Smooth muscle cell (in vitro differentiated cells): ENCODE measurements at regions not wholly inside any gene's neighbourhood (a gene's known extent, or its start where the extent isn't known, plus 50 kb on each side); places are given as distances from the start of the nearest gene placed in this dataset.

ENCODE experiments used
- DNase-seq: peaks from one replicate; lab custom pipeline; 2025; ENCODE audit not compliant: unreplicated experiment; lab: John Stamatoyannopoulos, UW
- H2AFZ ChIP-seq: fragments of 200-600 bp; sonication (generic); 2 replicates; pipeline ENCODE4 v1.6.0; 2016; ENCODE audit warnings: antibody characterized with exemption, low read depth, mild to moderate bottlenecking
- H3F3A ChIP-seq: fragments of 200-600 bp; sonication (generic); 2 replicates; pipeline ENCODE4 v1.6.0; 2017; ENCODE audit warnings: antibody characterized with exemption, low read depth
- H3K27ac ChIP-seq: fragments of 200-600 bp; sonication (generic); 2 replicates; pipeline ENCODE4 v1.5.1; 2016; ENCODE audit warnings: low read depth, mild to moderate bottlenecking
- H3K27me3 ChIP-seq: fragments of 200-600 bp; sonication (generic); 2 replicates; pipeline ENCODE4 v1.6.1; 2016; ENCODE audit warnings: low read depth, mild to moderate bottlenecking
- H3K36me3 ChIP-seq: fragments of 200-600 bp; sonication (generic); 2 replicates; pipeline ENCODE4 v1.5.1; 2016; ENCODE audit warnings: low read depth
- H3K4me1 ChIP-seq: fragments of 200-600 bp; sonication (generic); 2 replicates; pipeline ENCODE4 v1.5.1; 2016; ENCODE audit warnings: low read depth
- H3K4me2 ChIP-seq: fragments of 200-600 bp; sonication (generic); 2 replicates; pipeline ENCODE4 v1.6.0; 2016; ENCODE audit warnings: mild to moderate bottlenecking
- H3K4me3 ChIP-seq: fragments of 200-600 bp; sonication (generic); 2 replicates; pipeline ENCODE4 v1.5.1; 2016; ENCODE audit warnings: mild to moderate bottlenecking
- H3K79me2 ChIP-seq: fragments of 200-600 bp; sonication (generic); 2 replicates; pipeline ENCODE4 v1.6.0; 2016; ENCODE audit warnings: low read depth, mild to moderate bottlenecking
- H3K9ac ChIP-seq: fragments of 200-600 bp; sonication (generic); 2 replicates; pipeline ENCODE4 v1.6.0; 2016; ENCODE audit warnings: low read depth
- H3K9me3 ChIP-seq: fragments of 200-600 bp; sonication (generic); replicated peaks from 2 replicates; pipeline ENCODE4 v1.5.1; 2016; ENCODE audit warnings: low read depth
- H4K20me1 ChIP-seq: fragments of 200-600 bp; sonication (generic); 2 replicates; pipeline ENCODE4 v1.6.0; 2016; ENCODE audit warnings: low read depth
- WGBS: methylation state at CpG from one replicate; pipeline ENCODE4 v1.1.7; 2016; ENCODE audit warnings: low lambda C conversion rate; 5-methylcytosine and 5-hydroxymethylcytosine counted together
- TF ChIP-seq, protein P1 (sequence below): fragments of 200-600 bp; sonication (generic); IDR thresholded peaks from 2 replicates; pipeline ENCODE4 v1.5.1; 2017; ENCODE audit warnings: borderline replicate concordance, mild to moderate bottlenecking, antibody characterized with exemption; ENCODE audit not compliant: insufficient read depth, poor library complexity, severe bottlenecking

DNA sequence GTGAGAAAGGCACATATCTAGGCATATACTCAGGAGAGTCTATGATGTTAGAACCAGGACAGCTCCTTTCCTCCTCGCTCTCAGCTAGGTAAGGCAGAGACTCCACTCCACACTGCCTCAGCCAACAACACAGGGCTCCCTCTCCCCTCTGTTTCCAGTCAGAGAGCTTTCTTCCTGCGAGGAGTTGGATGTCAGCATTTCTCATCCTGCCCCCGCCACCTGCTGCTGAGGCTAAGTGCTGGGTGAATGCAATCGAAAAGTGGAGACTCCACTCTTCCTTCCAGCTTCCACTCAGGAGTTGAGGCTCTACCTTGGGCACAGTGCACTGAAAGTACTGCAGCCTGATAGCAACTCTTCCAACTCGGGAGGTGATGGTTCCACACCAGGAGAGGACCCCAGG, 177.2 kb upstream of the RAB6C start:
- WGBS, result 66% methylated on average over 5 of the region's 5 CpGs
- H4K20me1 ChIP-seq, result no peaks in the 10 kb centered on the region
- H3K27me3 ChIP-seq, result no peaks in the 10 kb centered on the region
- H3K4me3 ChIP-seq, result no peak overlapping the region
- H2AFZ ChIP-seq, result no peak overlapping the region
- no peaks in the 10 kb centered on the region for H3K79me2 ChIP-seq
- no peaks in the 10 kb centered on the region for H3F3A ChIP-seq
- no peak overlapping the region for H3K4me2 ChIP-seq
- H3K4me1 ChIP-seq, result no peaks in the 10 kb centered on the region
- H3K9ac ChIP-seq, result no peak overlapping the region
- H3K27ac ChIP-seq, result no peak overlapping the region
- H3K36me3 ChIP-seq, result no peaks in the 10 kb centered on the region
- no peak for DNase-seq
- TF ChIP-seq, protein P1, sequence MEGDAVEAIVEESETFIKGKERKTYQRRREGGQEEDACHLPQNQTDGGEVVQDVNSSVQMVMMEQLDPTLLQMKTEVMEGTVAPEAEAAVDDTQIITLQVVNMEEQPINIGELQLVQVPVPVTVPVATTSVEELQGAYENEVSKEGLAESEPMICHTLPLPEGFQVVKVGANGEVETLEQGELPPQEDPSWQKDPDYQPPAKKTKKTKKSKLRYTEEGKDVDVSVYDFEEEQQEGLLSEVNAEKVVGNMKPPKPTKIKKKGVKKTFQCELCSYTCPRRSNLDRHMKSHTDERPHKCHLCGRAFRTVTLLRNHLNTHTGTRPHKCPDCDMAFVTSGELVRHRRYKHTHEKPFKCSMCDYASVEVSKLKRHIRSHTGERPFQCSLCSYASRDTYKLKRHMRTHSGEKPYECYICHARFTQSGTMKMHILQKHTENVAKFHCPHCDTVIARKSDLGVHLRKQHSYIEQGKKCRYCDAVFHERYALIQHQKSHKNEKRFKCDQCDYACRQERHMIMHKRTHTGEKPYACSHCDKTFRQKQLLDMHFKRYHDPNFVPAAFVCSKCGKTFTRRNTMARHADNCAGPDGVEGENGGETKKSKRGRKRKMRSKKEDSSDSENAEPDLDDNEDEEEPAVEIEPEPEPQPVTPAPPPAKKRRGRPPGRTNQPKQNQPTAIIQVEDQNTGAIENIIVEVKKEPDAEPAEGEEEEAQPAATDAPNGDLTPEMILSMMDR, result no peak
- H3K9me3 ChIP-seq, result no peaks in the 10 kb centered on the region

DNA sequence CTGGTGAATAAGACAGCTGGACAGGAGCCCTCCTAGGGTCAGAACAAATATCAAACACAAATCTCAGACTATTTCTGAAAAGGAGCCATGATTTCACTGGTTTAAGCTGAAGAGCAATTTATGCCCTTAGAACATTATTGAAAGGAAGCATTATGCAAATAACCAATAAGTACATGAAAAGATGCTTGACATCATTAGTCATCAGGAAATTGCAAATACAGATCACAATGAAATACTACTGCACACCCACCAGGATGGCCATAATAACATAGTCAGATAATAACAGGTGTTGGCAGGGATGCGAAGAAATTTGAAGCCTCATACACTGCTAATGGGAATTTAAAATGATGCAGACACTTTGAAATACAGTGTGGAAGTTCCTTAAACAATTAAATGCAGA, 176.4 kb upstream of the RAB6C start:
- Histone ChIP-seq H3K27ac (no peak overlapping the region), H2AFZ (no peak overlapping the region), H3K9me3 (no peaks in the 10 kb centered on the region), H3K36me3 (no peaks in the 10 kb centered on the region), H3K4me3 (no peak overlapping the region), H4K20me1 (no peaks in the 10 kb centered on the region), H3K4me1 (no peaks in the 10 kb centered on the region), H3F3A (no peaks in the 10 kb centered on the region), H3K4me2 (no peak overlapping the region), H3K9ac (no peak overlapping the region), H3K27me3 (no peaks in the 10 kb centered on the region), H3K79me2 (no peaks in the 10 kb centered on the region)
- DNase-seq, result no peak
- 92% methylated on average over 1 of the region's 1 CpG for WGBS
- TF ChIP-seq, protein P1, result no peak

DNA sequence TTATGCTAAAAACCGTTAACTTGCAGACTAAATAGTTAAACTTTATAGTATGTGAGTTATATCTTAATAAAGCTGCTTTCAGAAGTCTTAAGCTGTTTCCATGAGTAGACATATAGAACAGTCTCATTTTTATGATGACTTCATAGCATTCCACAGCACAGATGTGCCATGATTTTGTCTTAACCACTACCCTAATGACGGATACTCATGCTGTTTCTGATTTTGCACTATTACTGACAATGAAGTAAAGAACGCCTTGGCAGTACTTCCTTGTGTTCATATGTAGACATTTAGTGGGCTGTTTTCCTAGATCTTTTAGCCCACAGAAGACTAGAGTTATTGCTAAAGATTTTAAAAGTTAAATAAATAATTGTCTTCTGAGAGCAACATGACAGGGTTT, 175.6 kb upstream of the RAB6C start:
- Histone ChIP-seq H3K4me2 (no peak overlapping the region), H4K20me1 (no peaks in the 10 kb centered on the region), H2AFZ (no peak overlapping the region), H3K4me3 (no peak overlapping the region), H3K79me2 (no peaks in the 10 kb centered on the region), H3F3A (no peaks in the 10 kb centered on the region), H3K36me3 (no peaks in the 10 kb centered on the region), H3K27me3 (no peaks in the 10 kb centered on the region), H3K27ac (no peak overlapping the region), H3K9me3 (no peaks in the 10 kb centered on the region), H3K9ac (no peak overlapping the region), H3K4me1 (no peaks in the 10 kb centered on the region)
- no peak for DNase-seq
- TF ChIP-seq, protein P1, result no peak
- 95% methylated on average over 3 of the region's 3 CpGs for WGBS

DNA sequence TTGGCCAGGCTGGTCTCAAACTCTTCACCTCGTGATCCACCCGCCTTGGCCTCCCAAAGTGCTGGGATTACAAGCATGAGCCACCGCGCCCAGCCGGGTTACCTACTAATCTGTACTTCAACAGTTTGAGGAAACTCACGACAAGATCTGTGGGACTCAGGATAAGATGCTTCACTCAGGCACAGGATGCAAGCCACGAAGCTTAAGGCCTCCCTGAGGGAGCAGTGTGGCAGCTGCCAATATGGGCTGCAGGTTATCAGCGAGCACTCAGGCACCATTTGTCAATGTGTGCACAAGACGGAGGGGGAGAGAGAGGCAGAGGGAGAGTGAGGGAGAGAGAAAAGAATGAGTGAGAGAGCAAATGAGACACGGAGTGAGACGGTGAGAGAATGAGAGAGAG, 173.6 kb upstream of the RAB6C start:
- H3K79me2 ChIP-seq, result no peaks in the 10 kb centered on the region
- no peak overlapping the region for H3K9ac ChIP-seq
- H4K20me1 ChIP-seq, result no peaks in the 10 kb centered on the region
- 80% methylated on average over 11 of the region's 11 CpGs for WGBS
- H3K27ac ChIP-seq, result no peak overlapping the region
- H3K4me2 ChIP-seq, result no peak overlapping the region
- no peaks in the 10 kb centered on the region for H3K27me3 ChIP-seq
- no peaks in the 10 kb centered on the region for H3K4me1 ChIP-seq
- no peaks in the 10 kb centered on the region for H3K36me3 ChIP-seq
- H3K4me3 ChIP-seq, result no peak overlapping the region
- no peak overlapping the region for H2AFZ ChIP-seq
- TF ChIP-seq, protein P1, result no peak
- no peaks in the 10 kb centered on the region for H3F3A ChIP-seq
- no peak for DNase-seq
- H3K9me3 ChIP-seq, result no peaks in the 10 kb centered on the region
